HEK293 (cell line): ENCODE measurements at regions not wholly inside any gene's neighbourhood (a gene's known extent, or its start where the extent isn't known, plus 50 kb on each side); places are given as distances from the start of the nearest gene placed in this dataset.

Experiments
- CTCF ChIA-PET: fragments of 350-600 bp; formaldehyde crosslinking; extraction: SDS; loops from one replicate; lab custom pipeline; 2021; ENCODE audit warnings: antibody characterized with exemption; lab: Yijun Ruan, JAX
- POLR2A ChIA-PET: fragments of 300-600 bp; formaldehyde crosslinking; extraction: SDS; loops from one replicate; lab custom pipeline; 2020; ENCODE audit warnings: antibody characterized with exemption, inconsistent platforms; lab: Yijun Ruan, JAX
- H3K27ac ChIP-seq: fragments of 200-500 bp; sonication (Bioruptor generic); 2 replicates; pipeline ENCODE4 v1.5.1; 2014; ENCODE audit warnings: low read depth, low read length, control low read depth, inconsistent platforms; ENCODE audit errors: extremely low read depth
- H3K36me3 ChIP-seq, 2 experiments: fragments of 200-500 bp in 1 of 2; sonication (Bioruptor generic) in 1 of 2; 1 replicate in 1 of 2; 2 replicates in 1 of 2; pipeline ENCODE4 v1.5.1; 2014 to 2017; ENCODE audit warnings: inconsistent platforms in 2 of 2, low read length in 2 of 2; ENCODE audit not compliant: control insufficient read depth in 2 of 2, insufficient read depth in 1 of 2
- H3K4me1 ChIP-seq: fragments of 200-500 bp; sonication (Bioruptor generic); 2 replicates; pipeline ENCODE4 v1.5.1; 2014; ENCODE audit warnings: mild to moderate bottlenecking, low read length, inconsistent platforms; ENCODE audit not compliant: control insufficient read depth, insufficient read depth
- H3K4me3 ChIP-seq: 2 replicates; pipeline ENCODE4 v1.5.1; 2011; ENCODE audit warnings: low read depth, mild to moderate bottlenecking, control low read depth, low read length, moderate library complexity
- H3K9me3 ChIP-seq: fragments of 200-500 bp; sonication (Bioruptor generic); 2 replicates; pipeline ENCODE4 v1.5.1; 2014; ENCODE audit warnings: low read depth, low read length, inconsistent platforms; ENCODE audit not compliant: control insufficient read depth, insufficient read depth
- GLIS2 ChIP-seq: fragments of 450-650 bp; formaldehyde crosslinking; IDR thresholded peaks from 2 replicates; pipeline ENCODE4 v1.5.1; 2016; ENCODE audit warnings: missing biosample characterization, missing genetic modification characterization
- KLF7 ChIP-seq: fragments of 450-650 bp; formaldehyde crosslinking; IDR thresholded peaks from 2 replicates; pipeline ENCODE4 v1.5.1; 2016; ENCODE audit warnings: missing biosample characterization, missing genetic modification characterization, borderline replicate concordance
- SALL2 ChIP-seq: fragments of 450-650 bp; formaldehyde crosslinking; IDR thresholded peaks from 2 replicates; pipeline ENCODE4 v1.5.0; 2017; ENCODE audit warnings: missing biosample characterization, mild to moderate bottlenecking, missing genetic modification characterization, borderline replicate concordance
- TCF7L2 ChIP-seq: IDR thresholded peaks from 2 replicates; pipeline ENCODE4 v1.6.1; 2011; ENCODE audit warnings: low read depth, mild to moderate bottlenecking, inconsistent platforms, low read length, moderate library complexity, borderline replicate concordance
- TRIM28 ChIP-seq: IDR thresholded peaks from 2 replicates; pipeline ENCODE4 v1.6.1; 2011; ENCODE audit warnings: low read length, control low read depth, borderline replicate concordance
- ZBTB10 ChIP-seq: fragments of 450-650 bp; formaldehyde crosslinking; IDR thresholded peaks from 2 replicates; pipeline ENCODE4 v1.5.1; 2016; ENCODE audit warnings: missing biosample characterization, missing genetic modification characterization
- ZBTB6 ChIP-seq: fragments of 450-650 bp; formaldehyde crosslinking; IDR thresholded peaks from 2 replicates; pipeline ENCODE4 v1.5.1; 2017; ENCODE audit warnings: missing biosample characterization, missing genetic modification characterization
- ZNF138 ChIP-seq: fragments of 450-650 bp; formaldehyde crosslinking; IDR thresholded peaks from 2 replicates; pipeline ENCODE4 v1.5.1; 2016; ENCODE audit warnings: missing biosample characterization, missing genetic modification characterization, borderline replicate concordance
- ZNF18 ChIP-seq: fragments of 450-650 bp; formaldehyde crosslinking; IDR thresholded peaks from 2 replicates; pipeline ENCODE4 v1.5.1; 2016; ENCODE audit warnings: missing biosample characterization, missing genetic modification characterization
- ZNF184 ChIP-seq: fragments of 450-650 bp; IDR thresholded peaks from 2 replicates; pipeline ENCODE4 v1.5.1; 2018; ENCODE audit warnings: missing biosample characterization, mild to moderate bottlenecking, missing genetic modification characterization
- ZNF202 ChIP-seq: fragments of 450-650 bp; formaldehyde crosslinking; IDR thresholded peaks from 2 replicates; pipeline ENCODE4 v1.5.1; 2016; ENCODE audit warnings: missing biosample characterization, missing genetic modification characterization, borderline replicate concordance
- ZNF354C ChIP-seq: fragments of 450-650 bp; formaldehyde crosslinking; IDR thresholded peaks from 2 replicates; pipeline ENCODE4 v1.5.1; 2016; ENCODE audit warnings: missing biosample characterization, missing genetic modification characterization, low read depth, borderline replicate concordance
- ZNF391 ChIP-seq: fragments of 450-650 bp; formaldehyde crosslinking; IDR thresholded peaks from 2 replicates; pipeline ENCODE4 v1.5.1; 2016; ENCODE audit warnings: low read depth, missing biosample characterization, missing genetic modification characterization, borderline replicate concordance
- ZNF394 ChIP-seq: fragments of 450-650 bp; formaldehyde crosslinking; IDR thresholded peaks from 2 replicates; pipeline ENCODE4 v1.5.1; 2016; ENCODE audit warnings: missing biosample characterization, missing genetic modification characterization, mild to moderate bottlenecking, moderate library complexity, borderline replicate concordance
- ZNF518A ChIP-seq: fragments of 450-650 bp; formaldehyde crosslinking; conservative IDR thresholded peaks from 2 replicates; pipeline ENCODE4 v1.5.1; 2016; ENCODE audit warnings: low read depth, missing biosample characterization, missing genetic modification characterization
- ZNF664 ChIP-seq: fragments of 450-650 bp; formaldehyde crosslinking; IDR thresholded peaks from 2 replicates; pipeline ENCODE4 v1.5.1; 2016; ENCODE audit warnings: missing biosample characterization, missing genetic modification characterization
- ZNF692 ChIP-seq: fragments of 450-650 bp; formaldehyde crosslinking; IDR thresholded peaks from 2 replicates; pipeline ENCODE4 v1.5.1; 2016; ENCODE audit warnings: missing biosample characterization, missing genetic modification characterization
- ZNF777 ChIP-seq: fragments of 450-650 bp; formaldehyde crosslinking; IDR thresholded peaks from 2 replicates; pipeline ENCODE4 v1.5.1; 2017; ENCODE audit warnings: missing biosample characterization, missing genetic modification characterization, borderline replicate concordance
- ZNF792 ChIP-seq: fragments of 450-650 bp; formaldehyde crosslinking; IDR thresholded peaks from 2 replicates; pipeline ENCODE4 v1.5.1; 2016; ENCODE audit warnings: missing biosample characterization, missing genetic modification characterization

- TF ChIP-seq ZNF777 = no peak
- no peak for TF ChIP-seq ZNF184
- TF ChIP-seq SALL2 (tag by site-specific recombination) = no peak
Observed at GRCh38 chr5:1987471-1987870, 104.7 kb upstream of the IRX4 start (continued).

GRCh38 chr5:1985781-1986180 is 103.1 kb upstream of the IRX4 start:
- Histone ChIP-seq H3K27ac (no peak overlapping the region), H3K4me3 (no peak overlapping the region), H3K36me3 (no peaks in the 10 kb centered on the region), H3K4me1 (no peaks in the 10 kb centered on the region), H3K9me3 (no peaks in the 10 kb centered on the region)
- POLR2A ChIA-PET = no interaction called here
- TF ChIP-seq ZNF18 (tag by site-specific recombination) (no peak), TCF7L2 (no peak), ZNF354C (tag by site-specific recombination) (no peak), ZNF518A (no peak), ZBTB10 (tag by site-specific recombination) (no peak), ZNF391 (tag by site-specific recombination) (no peak)
- CTCF ChIA-PET = interaction anchor here (0.7 kb wide), 2 partner anchors 250 to 277 kb away, joined by 3 to 4 read pairs; no protein-coding TSS in a partner anchor

GRCh38 chr5:1983919-1984695 is 101.4 kb upstream of the IRX4 start:
- CTCF ChIA-PET = no interaction called here
- Histone ChIP-seq H3K27ac (no peak overlapping the region), H3K4me1 (no peaks in the 10 kb centered on the region), H3K36me3 (no peaks in the 10 kb centered on the region), H3K4me3 (no peak overlapping the region), H3K9me3 (no peaks in the 10 kb centered on the region)
- POLR2A ChIA-PET = no interaction called here
- TF ChIP-seq KLF7 (tag by site-specific recombination) (no peak), TRIM28 (no peak), ZNF138 (tag by site-specific recombination) (no peak), ZNF664 (tag by site-specific recombination) (no peak), ZNF792 (tag by site-specific recombination) (no peak), ZNF202 (tag by site-specific recombination) (no peak), ZNF394 (tag by site-specific recombination) (no peak), GLIS2 (no peak), ZBTB6 (tag by site-specific recombination) (no peak), ZNF692 (no peak)
